ENCODE measurements at regions not wholly inside any gene's neighbourhood (a gene's known extent, or its start where the extent isn't known, plus 50 kb on each side); places are given as distances from the start of the nearest gene placed in this dataset.
"Not testable (repeated sequence)": the region's sequence is repeated elsewhere in the genome, so short reads cannot be mapped to it uniquely, and the experiment has no call there.

DNA sequence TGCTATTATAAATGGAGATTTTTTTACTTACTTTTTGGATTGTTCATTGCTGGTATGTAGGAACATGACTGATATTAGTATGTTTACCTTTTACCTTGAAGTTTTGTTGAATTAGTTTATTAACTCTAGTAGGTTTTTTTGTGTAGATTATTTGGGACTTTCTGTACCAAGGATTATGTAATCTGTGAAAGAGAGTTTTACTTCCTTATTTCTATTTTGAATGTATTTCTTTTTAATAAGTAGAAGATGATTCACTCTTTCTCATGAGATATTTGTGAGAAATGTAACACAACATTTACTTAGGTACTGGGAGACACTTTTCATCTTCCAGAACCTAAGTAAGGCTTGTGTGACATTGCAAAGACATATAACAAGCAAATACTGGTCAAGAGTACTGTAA is 473.9 kb upstream of the HS3ST5 start:
- in situ Hi-C loops (cut with HindIII; ENCODE audit: low pct_unique_long_range_greater_than_20kb, low sequenced_read_pairs), result no loop called here
- CTCF ChIA-PET, result no interaction called here
- H3K27ac ChIP-seq (ENCODE audit: low read length), result no peak overlapping the region
- H3K27me3 ChIP-seq (ENCODE audit: control insufficient read depth, insufficient read depth, low read length), result no peaks in the 10 kb centered on the region
- H3K36me3 ChIP-seq (ENCODE audit: control insufficient read depth, insufficient read depth, low read length), result no peaks in the 10 kb centered on the region
- TF ChIP-seq, protein P1, sequence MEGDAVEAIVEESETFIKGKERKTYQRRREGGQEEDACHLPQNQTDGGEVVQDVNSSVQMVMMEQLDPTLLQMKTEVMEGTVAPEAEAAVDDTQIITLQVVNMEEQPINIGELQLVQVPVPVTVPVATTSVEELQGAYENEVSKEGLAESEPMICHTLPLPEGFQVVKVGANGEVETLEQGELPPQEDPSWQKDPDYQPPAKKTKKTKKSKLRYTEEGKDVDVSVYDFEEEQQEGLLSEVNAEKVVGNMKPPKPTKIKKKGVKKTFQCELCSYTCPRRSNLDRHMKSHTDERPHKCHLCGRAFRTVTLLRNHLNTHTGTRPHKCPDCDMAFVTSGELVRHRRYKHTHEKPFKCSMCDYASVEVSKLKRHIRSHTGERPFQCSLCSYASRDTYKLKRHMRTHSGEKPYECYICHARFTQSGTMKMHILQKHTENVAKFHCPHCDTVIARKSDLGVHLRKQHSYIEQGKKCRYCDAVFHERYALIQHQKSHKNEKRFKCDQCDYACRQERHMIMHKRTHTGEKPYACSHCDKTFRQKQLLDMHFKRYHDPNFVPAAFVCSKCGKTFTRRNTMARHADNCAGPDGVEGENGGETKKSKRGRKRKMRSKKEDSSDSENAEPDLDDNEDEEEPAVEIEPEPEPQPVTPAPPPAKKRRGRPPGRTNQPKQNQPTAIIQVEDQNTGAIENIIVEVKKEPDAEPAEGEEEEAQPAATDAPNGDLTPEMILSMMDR (IDR thresholded peaks at IDR 0.05), result no peak
- TF ChIP-seq TCF7L2 (IDR thresholded peaks at IDR 0.05; ENCODE audit: low read depth, low read length), result no peak
- TF ChIP-seq SIN3A (IDR thresholded peaks at IDR 0.05; ENCODE audit: borderline replicate concordance, insufficient read depth, low read depth, low read length), result no peak
- TF ChIP-seq, protein P2, sequence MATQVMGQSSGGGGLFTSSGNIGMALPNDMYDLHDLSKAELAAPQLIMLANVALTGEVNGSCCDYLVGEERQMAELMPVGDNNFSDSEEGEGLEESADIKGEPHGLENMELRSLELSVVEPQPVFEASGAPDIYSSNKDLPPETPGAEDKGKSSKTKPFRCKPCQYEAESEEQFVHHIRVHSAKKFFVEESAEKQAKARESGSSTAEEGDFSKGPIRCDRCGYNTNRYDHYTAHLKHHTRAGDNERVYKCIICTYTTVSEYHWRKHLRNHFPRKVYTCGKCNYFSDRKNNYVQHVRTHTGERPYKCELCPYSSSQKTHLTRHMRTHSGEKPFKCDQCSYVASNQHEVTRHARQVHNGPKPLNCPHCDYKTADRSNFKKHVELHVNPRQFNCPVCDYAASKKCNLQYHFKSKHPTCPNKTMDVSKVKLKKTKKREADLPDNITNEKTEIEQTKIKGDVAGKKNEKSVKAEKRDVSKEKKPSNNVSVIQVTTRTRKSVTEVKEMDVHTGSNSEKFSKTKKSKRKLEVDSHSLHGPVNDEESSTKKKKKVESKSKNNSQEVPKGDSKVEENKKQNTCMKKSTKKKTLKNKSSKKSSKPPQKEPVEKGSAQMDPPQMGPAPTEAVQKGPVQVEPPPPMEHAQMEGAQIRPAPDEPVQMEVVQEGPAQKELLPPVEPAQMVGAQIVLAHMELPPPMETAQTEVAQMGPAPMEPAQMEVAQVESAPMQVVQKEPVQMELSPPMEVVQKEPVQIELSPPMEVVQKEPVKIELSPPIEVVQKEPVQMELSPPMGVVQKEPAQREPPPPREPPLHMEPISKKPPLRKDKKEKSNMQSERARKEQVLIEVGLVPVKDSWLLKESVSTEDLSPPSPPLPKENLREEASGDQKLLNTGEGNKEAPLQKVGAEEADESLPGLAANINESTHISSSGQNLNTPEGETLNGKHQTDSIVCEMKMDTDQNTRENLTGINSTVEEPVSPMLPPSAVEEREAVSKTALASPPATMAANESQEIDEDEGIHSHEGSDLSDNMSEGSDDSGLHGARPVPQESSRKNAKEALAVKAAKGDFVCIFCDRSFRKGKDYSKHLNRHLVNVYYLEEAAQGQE (IDR thresholded peaks at IDR 0.05; ENCODE audit: insufficient read depth in 1 of 2, low read depth in 2 of 2, low read length in 1 of 2), result no peak
- no peak for TF ChIP-seq POLR2AphosphoS5 (IDR thresholded peaks at IDR 0.05; ENCODE audit: low read depth, low read length)
- BruUV-seq (replicated peaks), result no TSS peak
- DNase-seq (ENCODE audit: low read depth, low spot score), result no peak
- H3K9me3 ChIP-seq (ENCODE audit: control insufficient read depth, insufficient read depth, low read depth, low read length), result no peaks in the 10 kb centered on the region; the same call in 1 of the 2 replicates
- intact Hi-C loops (cut with micrococcal nuclease; ENCODE audit: unreplicated experiment), result no loop called here
- POLR2A ChIA-PET, result no interaction called here
- H3K4me3 ChIP-seq (ENCODE audit: low read depth in 2 of 2, low read length in 2 of 2), result no peak overlapping the region
- no peak for ATAC-seq
- no peaks in the 10 kb centered on the region for H3K4me1 ChIP-seq (ENCODE audit: control insufficient read depth, insufficient read depth, low read length)

DNA sequence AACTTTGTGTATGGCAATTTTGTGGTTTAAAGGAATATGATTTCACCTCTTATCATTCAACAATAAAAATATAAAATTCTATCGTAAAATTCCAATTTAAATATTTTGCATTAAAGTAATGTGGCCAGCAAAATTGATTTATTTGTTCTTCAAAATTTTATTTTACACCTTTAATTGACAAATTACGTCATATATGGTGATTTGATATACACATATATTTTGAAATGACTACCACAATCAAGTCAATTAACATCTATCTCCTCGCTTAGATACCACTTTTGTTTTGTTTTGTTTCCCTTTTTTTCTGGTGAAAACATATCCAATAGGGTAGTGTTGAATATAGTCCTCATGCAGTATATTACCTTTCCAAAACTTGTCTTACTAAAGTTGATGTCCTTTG is 467.6 kb upstream of the HS3ST5 start:
- no peaks in the 10 kb centered on the region for H3K4me1 ChIP-seq (ENCODE audit: control insufficient read depth, insufficient read depth, low read length)
- DNase-seq (ENCODE audit: low read depth, low spot score) (no peak), ATAC-seq (no peak)
- ChIA-PET CTCF (no interaction called here), POLR2A (no interaction called here)
- intact Hi-C loops (cut with micrococcal nuclease; ENCODE audit: unreplicated experiment) (no loop called here), in situ Hi-C loops (cut with HindIII; ENCODE audit: low pct_unique_long_range_greater_than_20kb, low sequenced_read_pairs) (no loop called here)
- no peak overlapping the region for H3K27ac ChIP-seq (ENCODE audit: low read length)
- TF ChIP-seq, protein P1 (IDR thresholded peaks at IDR 0.05), result no peak
- TF ChIP-seq, protein P2 (IDR thresholded peaks at IDR 0.05; ENCODE audit: insufficient read depth in 1 of 2, low read depth in 2 of 2, low read length in 1 of 2), result no peak
- TF ChIP-seq TCF7L2 (IDR thresholded peaks at IDR 0.05; ENCODE audit: low read depth, low read length) (no peak), SIN3A (IDR thresholded peaks at IDR 0.05; ENCODE audit: borderline replicate concordance, insufficient read depth, low read depth, low read length) (no peak), POLR2AphosphoS5 (IDR thresholded peaks at IDR 0.05; ENCODE audit: low read depth, low read length) (no peak)
- no peaks in the 10 kb centered on the region for H3K36me3 ChIP-seq (ENCODE audit: control insufficient read depth, insufficient read depth, low read length)
- H3K4me3 ChIP-seq (ENCODE audit: low read depth in 2 of 2, low read length in 2 of 2), result no peak overlapping the region
- BruUV-seq (replicated peaks), result no TSS peak
- no peaks in the 10 kb centered on the region; the same call in 1 of the 2 replicates for H3K9me3 ChIP-seq (ENCODE audit: control insufficient read depth, insufficient read depth, low read depth, low read length)
- H3K27me3 ChIP-seq (ENCODE audit: control insufficient read depth, insufficient read depth, low read length), result no peaks in the 10 kb centered on the region

DNA sequence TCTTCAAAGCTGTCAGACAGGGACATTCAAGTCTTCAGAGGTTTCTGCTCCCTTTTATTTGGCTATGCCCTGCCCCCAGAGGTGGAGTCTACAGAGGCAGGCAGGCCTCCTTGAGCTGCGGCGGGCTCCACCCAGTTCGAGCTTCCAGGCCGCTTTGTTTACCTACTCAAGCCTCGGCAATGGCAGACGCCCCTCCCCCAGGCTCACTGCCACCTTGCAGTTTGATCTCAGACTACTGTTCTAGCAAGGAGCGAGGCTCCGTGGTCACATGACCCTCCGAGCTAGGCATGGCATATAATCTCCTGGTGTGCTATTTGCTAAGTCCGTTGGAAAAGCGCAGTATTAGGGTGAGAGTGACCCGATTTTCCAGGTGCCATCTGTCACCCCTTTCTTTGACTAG is 462.6 kb upstream of the HS3ST5 start:
- in situ Hi-C loops (cut with HindIII; ENCODE audit: low pct_unique_long_range_greater_than_20kb, low sequenced_read_pairs); DNase-seq (ENCODE audit: low read depth, low spot score); ATAC-seq; H3K27ac ChIP-seq (ENCODE audit: low read length); POLR2A ChIA-PET; CTCF ChIA-PET; H3K9me3 ChIP-seq (ENCODE audit: control insufficient read depth, insufficient read depth, low read depth, low read length); H3K27me3 ChIP-seq (ENCODE audit: control insufficient read depth, insufficient read depth, low read length); H3K4me1 ChIP-seq (ENCODE audit: control insufficient read depth, insufficient read depth, low read length); BruUV-seq (replicated peaks); H3K4me3 ChIP-seq (ENCODE audit: low read depth in 2 of 2, low read length in 2 of 2); H3K36me3 ChIP-seq (ENCODE audit: control insufficient read depth, insufficient read depth, low read length); intact Hi-C loops (cut with micrococcal nuclease; ENCODE audit: unreplicated experiment): not testable (repeated sequence)
